ENCODE measurements at regions not wholly inside any gene's neighbourhood (a gene's known extent, or its start where the extent isn't known, plus 50 kb on each side); places are given as distances from the start of the nearest gene placed in this dataset.

- TF ChIP-seq CTCF (IDR thresholded peaks at IDR 0.05 in 8 of 11, conservative IDR thresholded peaks at IDR 0.05 in 3 of 11) (no peak), POLR2A (IDR thresholded peaks at IDR 0.05) (no peak)
Observed at GRCh38 chr10:121130382-121130781, 279.2 kb downstream of the WDR11 start.
